HG02610 (cell line): ENCODE measurements at regions not wholly inside any gene's neighbourhood (a gene's known extent, or its start where the extent isn't known, plus 50 kb on each side); places are given as distances from the start of the nearest gene placed in this dataset.

ENCODE experiments used
- ATAC-seq: cut with Tn5 transposase; IDR thresholded peaks from one replicate; pipeline ENCODE4 v1.9.1; 2021; ENCODE audit warnings: mild to moderate bottlenecking, moderate library complexity; ENCODE audit not compliant: unreplicated experiment

GRCh38 chrX:39850630-39851152 lies 247.1 kb downstream of the BCOR start:
- no peak for ATAC-seq

- no peak for ATAC-seq
These were observed 245.9 kb downstream of the BCOR start for GRCh38 chrX:39851745-39852455.

GRCh38 chrX:39852491-39852890 lies 245.3 kb downstream of the BCOR start:
- no peak for ATAC-seq

- ATAC-seq, result no peak
These were observed 244.2 kb downstream of the BCOR start for GRCh38 chrX:39853417-39854030.

- ATAC-seq, result peak; percentile 90
These were observed 242.7 kb downstream of the BCOR start for GRCh38 chrX:39854772-39855747.

GRCh38 chrX:39855748-39856129 lies 242.0 kb downstream of the BCOR start:
- peak; percentile 32 for ATAC-seq

GRCh38 chrX:39856472-39857121 lies 241.2 kb downstream of the BCOR start:
- ATAC-seq, result no peak

GRCh38 chrX:39857780-39858179 lies 240.0 kb downstream of the BCOR start:
- no peak for ATAC-seq

- ATAC-seq, result peak; percentile 73
These were observed 237.5 kb downstream of the BCOR start for GRCh38 chrX:39859991-39860861.

GRCh38 chrX:39862963-39863362 lies 234.8 kb downstream of the BCOR start:
- no peak for ATAC-seq

- no peak for ATAC-seq
These were observed 231.5 kb downstream of the BCOR start for GRCh38 chrX:39866229-39866628.

- ATAC-seq, result peak; percentile 43
These were observed 227.7 kb downstream of the BCOR start for GRCh38 chrX:39869846-39870601.

GRCh38 chrX:39871648-39872047 lies 226.1 kb downstream of the BCOR start:
- no peak for ATAC-seq

GRCh38 chrX:39873117-39873516 lies 224.6 kb downstream of the BCOR start:
- no peak for ATAC-seq

- peak; percentile 97 for ATAC-seq
These were observed 223.4 kb downstream of the BCOR start for GRCh38 chrX:39874202-39874816.

- no peak for ATAC-seq
These were observed 221.7 kb downstream of the BCOR start for GRCh38 chrX:39875834-39876628.

- no peak for ATAC-seq
These were observed 219.9 kb downstream of the BCOR start for GRCh38 chrX:39877905-39878304.

GRCh38 chrX:39883666-39884065 lies 214.1 kb downstream of the BCOR start:
- ATAC-seq, result no peak
